Suprapubic skin (tissue), 3 donors: ENCODE measurements at regions not wholly inside any gene's neighbourhood (a gene's known extent, or its start where the extent isn't known, plus 50 kb on each side); places are given as distances from the start of the nearest gene placed in this dataset.

Experiments
- CTCF ChIP-seq, 2 donors: fragments of 200-600 bp in 1 of 2; fragments of 450-650 bp in 1 of 2; sonication (generic) in 1 of 2; IDR thresholded peaks; one replicate each; pipeline ENCODE4 v1.5.1; 2016 to 2019; ENCODE audit warnings: antibody characterized with exemption in 2 of 2, mild to moderate bottlenecking in 1 of 2, moderate library complexity in 1 of 2
- POLR2AphosphoS5 ChIP-seq, 3 donors: sonication (generic); formaldehyde crosslinking; IDR thresholded peaks; one replicate each; pipeline ENCODE4 v1.6.1; 2017; ENCODE audit warnings: antibody characterized with exemption in 3 of 3

- TF ChIP-seq POLR2AphosphoS5 (IDR thresholded peaks at IDR 0.05), result no peak
- TF ChIP-seq CTCF (IDR thresholded peaks at IDR 0.05), result no peak
Observed at GRCh38 chr15:61480295-61480694, 251.2 kb upstream of the RORA start.
